HepG2 (cell line): ENCODE measurements at regions not wholly inside any gene's neighbourhood (a gene's known extent, or its start where the extent isn't known, plus 50 kb on each side); places are given as distances from the start of the nearest gene placed in this dataset.

ENCODE experiments used
- ATAC-seq: fragments of 200-7000 bp; cut with Tn5 transposase; 3 replicates; pipeline ENCODE4 v1.9.1; 2020; ENCODE audit warnings: mild to moderate bottlenecking, moderate library complexity
- BruUV-seq: library from RNA; stranded (reverse); fragments of 400-500 nt; replicated peaks from 2 replicates; lab custom pipeline; 2021; lab: Mats Ljungman, UMichigan
- CTCF ChIA-PET: fragments of 300-600 bp; formaldehyde crosslinking; extraction: SDS; loops from one replicate; lab custom pipeline; 2021; ENCODE audit warnings: low total read pairs, inconsistent platforms, low intra/inter-chr PET ratio; lab: Yijun Ruan, JAX
- POLR2A ChIA-PET: fragments of 350-600 bp; sonication (Branson Sonifier 250); formaldehyde crosslinking; loops from one replicate; lab custom pipeline; 2020; ENCODE audit warnings: antibody characterized with exemption, inconsistent platforms; lab: Yijun Ruan, JAX
- DNase-seq: peaks from one replicate; pipeline ENCODE4 v3.0.0-alpha.2; 2015; ENCODE audit warnings: low spot score
- FAIRE-seq: peaks from 3 replicates; lab custom pipeline; 2011; peaks lifted over from hg19 to GRCh38; lab: Jason Lieb, UNC
- H2AFZ ChIP-seq: one replicate; pipeline ENCODE4 v1.6.1; 2011; ENCODE audit warnings: low read length, inconsistent platforms
- H3K27ac ChIP-seq: fragments of 300-600 bp; 3 replicates; pipeline ENCODE4 v1.8.0; 2011; ENCODE audit warnings: mixed run types, mild to moderate bottlenecking, mixed read lengths, low read length, inconsistent platforms; ENCODE audit not compliant: insufficient read depth; ENCODE audit errors: extremely low read length
- H3K27me3 ChIP-seq, 2 experiments: fragments of 200-600 bp in 1 of 2; 2 replicates in 1 of 2; 3 replicates in 1 of 2; pipeline versions ENCODE4 v1.6.0 to v1.8.0; 2011; ENCODE audit warnings: low read length in 2 of 2, mild to moderate bottlenecking in 2 of 2, moderate library complexity in 2 of 2, inconsistent platforms in 1 of 2; ENCODE audit not compliant: insufficient read depth in 2 of 2, control insufficient read depth in 1 of 2
- H3K36me3 ChIP-seq, 2 experiments: fragments of 200-600 bp in 1 of 2; replicated peaks in 1 of 2; 2 replicates in 1 of 2; 3 replicates in 1 of 2; pipeline versions ENCODE4 v1.5.1 to v1.8.0; 2011; ENCODE audit warnings: low read length in 2 of 2, inconsistent platforms in 1 of 2; ENCODE audit not compliant: insufficient read depth in 2 of 2, control insufficient read depth in 1 of 2
- H3K4me1 ChIP-seq: 2 replicates; pipeline ENCODE4 v1.5.1; 2012; ENCODE audit warnings: low read length, inconsistent platforms; ENCODE audit not compliant: insufficient read depth
- H3K4me2 ChIP-seq: 2 replicates; pipeline ENCODE4 v1.6.0; 2011; ENCODE audit warnings: low read depth, low read length, inconsistent platforms
- H3K4me3 ChIP-seq, 3 experiments: fragments of 200-600 bp in 1 of 3; sonication (generic), shearing (Covaris generic) in 1 of 3; replicated peaks in 1 of 3; 2 replicates each; pipeline ENCODE4 v1.5.1; 2011 to 2016; ENCODE audit warnings: low read length in 3 of 3, inconsistent platforms in 2 of 3, low read depth in 2 of 3, mild to moderate bottlenecking in 2 of 3, control low read depth in 1 of 3, mixed read lengths in 1 of 3; ENCODE audit not compliant: insufficient read depth in 1 of 3
- H3K79me2 ChIP-seq: one replicate; pipeline ENCODE4 v1.6.1; 2011; ENCODE audit warnings: low read length, inconsistent platforms; ENCODE audit not compliant: insufficient read depth
- H3K9ac ChIP-seq: 2 replicates; pipeline ENCODE4 v1.6.0; 2011; ENCODE audit warnings: mild to moderate bottlenecking, low read depth, low read length, inconsistent platforms; ENCODE audit not compliant: insufficient read depth
- H3K9me3 ChIP-seq: 2 replicates; pipeline ENCODE4 v1.5.1; 2012; ENCODE audit warnings: mild to moderate bottlenecking, low read length
- H4K20me1 ChIP-seq: 2 replicates; pipeline ENCODE4 v1.6.0; 2011; ENCODE audit warnings: inconsistent platforms, mild to moderate bottlenecking, low read length, moderate library complexity; ENCODE audit not compliant: insufficient read depth
- ADNP ChIP-seq: sonication (generic); formaldehyde crosslinking; IDR thresholded peaks from 2 replicates; pipeline ENCODE4 v1.4.0; 2020; ENCODE audit warnings: missing genetic modification reagents
- ARID2 ChIP-seq: sonication (generic); formaldehyde crosslinking; IDR thresholded peaks from 2 replicates; pipeline ENCODE4 v1.8.1; 2022; ENCODE audit warnings: mild to moderate bottlenecking, missing genetic modification reagents, borderline replicate concordance
- ATF7 ChIP-seq, 2 experiments: fragments of 450-650 bp in 1 of 2; sonication (generic) in 1 of 2; formaldehyde crosslinking in 1 of 2; IDR thresholded peaks; 2 replicates each; pipeline versions ENCODE4 v1.4.0 to v1.6.1; 2016 to 2020; ENCODE audit warnings: antibody characterized with exemption in 1 of 2, mild to moderate bottlenecking in 1 of 2, missing genetic modification reagents in 1 of 2
- DPF2 ChIP-seq: sonication (generic); formaldehyde crosslinking; IDR thresholded peaks from 2 replicates; pipeline ENCODE4 v1.4.0; 2020; ENCODE audit warnings: mild to moderate bottlenecking, low read depth, missing genetic modification reagents, borderline replicate concordance
- FOSL2 ChIP-seq: sonication (generic); formaldehyde crosslinking; IDR thresholded peaks from 2 replicates; pipeline ENCODE4 v1.4.0; 2020; ENCODE audit warnings: missing genetic modification reagents
- GTF3A ChIP-seq: sonication (generic); formaldehyde crosslinking; conservative IDR thresholded peaks from 2 replicates; pipeline ENCODE4 v1.4.0; 2020; ENCODE audit warnings: mild to moderate bottlenecking, missing genetic modification reagents
- HOXA3 ChIP-seq: sonication (generic); formaldehyde crosslinking; IDR thresholded peaks from 2 replicates; pipeline ENCODE4 v1.5.0; 2020; ENCODE audit warnings: missing genetic modification reagents
- MYNN ChIP-seq: sonication (generic); formaldehyde crosslinking; IDR thresholded peaks from 2 replicates; pipeline ENCODE4 v1.4.0; 2020; ENCODE audit warnings: mild to moderate bottlenecking, low read depth, missing genetic modification reagents
- NFE2L1 ChIP-seq: sonication (generic); formaldehyde crosslinking; IDR thresholded peaks from 2 replicates; pipeline ENCODE4 v1.4.0; 2020; ENCODE audit warnings: missing genetic modification reagents, mild to moderate bottlenecking, borderline replicate concordance
- NR3C1 ChIP-seq: sonication (generic); formaldehyde crosslinking; IDR thresholded peaks from 2 replicates; pipeline ENCODE4 v1.4.0; 2020; ENCODE audit warnings: missing genetic modification reagents
- PPARG ChIP-seq: conservative IDR thresholded peaks from 2 replicates; pipeline ENCODE4 v1.6.1; 2016; ENCODE audit warnings: missing biosample characterization, missing genetic modification reagents
- RFX1 ChIP-seq: fragments of 450-650 bp; IDR thresholded peaks from 2 replicates; pipeline ENCODE4 v1.6.1; 2017
- SAFB2 ChIP-seq: sonication (generic); formaldehyde crosslinking; IDR thresholded peaks from 2 replicates; pipeline ENCODE4 v1.5.1; 2020; ENCODE audit warnings: missing genetic modification reagents, low read depth, mild to moderate bottlenecking, borderline replicate concordance
- SPEN ChIP-seq: sonication (generic); formaldehyde crosslinking; IDR thresholded peaks from 2 replicates; pipeline ENCODE4 v1.5.1; 2020; ENCODE audit warnings: low read depth, mild to moderate bottlenecking, missing genetic modification reagents
- ZBTB43 ChIP-seq: sonication (generic); formaldehyde crosslinking; conservative IDR thresholded peaks from 2 replicates; pipeline ENCODE4 v1.4.0; 2020; ENCODE audit warnings: missing genetic modification reagents
- ZKSCAN5 ChIP-seq: sonication (generic); formaldehyde crosslinking; IDR thresholded peaks from 2 replicates; pipeline ENCODE4 v1.5.1; 2020; ENCODE audit warnings: mild to moderate bottlenecking, missing genetic modification reagents
- ZNF225 ChIP-seq: sonication (generic); formaldehyde crosslinking; IDR thresholded peaks from 2 replicates; pipeline ENCODE4 v1.4.0; 2020; ENCODE audit warnings: mild to moderate bottlenecking, missing genetic modification reagents
- ZNF256 ChIP-seq: sonication (generic); formaldehyde crosslinking; conservative IDR thresholded peaks from 2 replicates; pipeline ENCODE4 v1.4.0; 2020; ENCODE audit warnings: missing genetic modification reagents
- ZNF280D ChIP-seq: sonication (generic); formaldehyde crosslinking; IDR thresholded peaks from 2 replicates; pipeline ENCODE4 v1.5.1; 2020; ENCODE audit warnings: mild to moderate bottlenecking, missing genetic modification reagents
- ZNF660 ChIP-seq: sonication (generic); formaldehyde crosslinking; IDR thresholded peaks from 2 replicates; pipeline ENCODE4 v1.5.1; 2020; ENCODE audit warnings: mild to moderate bottlenecking, low read depth, missing genetic modification reagents, borderline replicate concordance
- ZSCAN21 ChIP-seq: sonication (generic); formaldehyde crosslinking; IDR thresholded peaks from 2 replicates; pipeline ENCODE4 v1.8.0; 2022; ENCODE audit warnings: mild to moderate bottlenecking, missing genetic modification reagents, moderate library complexity, borderline replicate concordance
- WGBS: methylation state at CpG from one replicate; pipeline ENCODE4 v1.1.6; 2017; ENCODE audit warnings: low lambda C conversion rate; 5-methylcytosine and 5-hydroxymethylcytosine counted together
- in situ Hi-C: cut with HindIII; loops from 2 replicates; pipeline ENCODE4 v1.10.0; 2017; ENCODE audit warnings: low pct_unique_long_range_greater_than_20kb; ENCODE audit not compliant: extremely low pct_ligation_motif_present
- intact Hi-C: fragments of 100-400 bp; cut with micrococcal nuclease; formaldehyde crosslinking; loops from one replicate; pipeline ENCODE4 v1.10.0; 2022; ENCODE audit not compliant: unreplicated experiment

DNA sequence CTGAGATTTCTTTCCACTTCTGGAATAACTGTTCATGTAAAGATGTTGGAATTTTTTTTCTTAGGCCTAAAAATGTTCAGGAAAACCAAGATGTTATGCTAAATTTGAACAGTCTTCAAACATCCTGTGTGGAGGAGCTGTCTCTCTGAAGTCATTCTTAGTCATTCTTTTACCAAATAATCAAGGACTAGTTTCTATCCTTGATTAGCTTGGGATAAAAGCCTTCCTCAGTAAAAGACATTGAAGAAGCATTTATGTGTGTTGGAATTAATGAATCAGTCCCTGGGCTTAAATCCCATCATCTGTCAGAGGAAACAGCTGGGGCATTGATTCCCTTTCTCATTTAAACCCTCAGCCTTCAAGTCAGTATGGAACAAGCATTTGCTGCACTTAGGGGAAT lies 300.1 kb upstream of the NXPH2 start (continued):
- no peak for TF ChIP-seq SPEN
- no peak for TF ChIP-seq ZSCAN21 (CRISPR knock-in tag)
- no peak for TF ChIP-seq MYNN (CRISPR knock-in tag)

DNA sequence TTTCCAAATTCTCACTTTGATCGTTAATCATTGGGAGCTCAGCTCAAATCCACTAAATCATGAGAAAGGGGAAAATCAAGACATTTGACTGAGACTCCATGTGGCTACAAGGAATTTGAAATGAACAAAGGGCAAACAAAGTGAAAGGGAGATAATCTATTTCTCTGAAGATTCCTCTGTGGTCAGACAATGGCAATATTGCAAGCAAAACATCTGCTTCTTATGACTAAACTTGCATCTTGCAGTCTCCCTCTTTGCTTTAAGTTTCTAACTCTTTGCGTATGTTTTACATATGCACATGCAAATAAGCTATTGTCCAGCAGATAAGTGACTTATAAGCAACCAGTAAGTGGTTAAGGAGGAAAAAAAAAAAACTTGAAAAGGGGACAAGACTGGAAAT lies 299.1 kb upstream of the NXPH2 start:
- in situ Hi-C loops (no loop called here), intact Hi-C loops (no loop called here)
- H3K9me3 ChIP-seq, result no peaks in the 10 kb centered on the region
- TF ChIP-seq ZNF280D (CRISPR knock-in tag) (no peak), ZNF660 (CRISPR knock-in tag) (no peak), FOSL2 (CRISPR knock-in tag) (no peak), ZNF256 (CRISPR knock-in tag) (no peak), ZBTB43 (CRISPR knock-in tag) (no peak), PPARG (CRISPR knock-in tag) (no peak), SAFB2 (CRISPR knock-in tag) (no peak), ARID2 (no peak), ADNP (CRISPR knock-in tag) (no peak), DPF2 (CRISPR knock-in tag) (no peak), HOXA3 (CRISPR knock-in tag) (no peak), RFX1 (no peak), NFE2L1 (CRISPR knock-in tag) (no peak), NR3C1 (CRISPR knock-in tag) (no peak), GTF3A (CRISPR knock-in tag) (no peak), ZNF225 (no peak), ATF7 (IDR thresholded peaks at IDR 0.05) (no peak), ATF7 (CRISPR knock-in tag; IDR thresholded peaks at IDR 0.05) (no peak), ZKSCAN5 (CRISPR knock-in tag) (no peak)
- no peak overlapping the region for H3K27ac ChIP-seq
- H3K79me2 ChIP-seq, result no peaks in the 10 kb centered on the region
- ATAC-seq, result no peak
- H3K27me3 ChIP-seq, result no peaks in the 10 kb centered on the region
- no TSS peak for BruUV-seq
- no peak overlapping the region for H2AFZ ChIP-seq
- FAIRE-seq, result no peak
- WGBS, result 19% methylated on average over 2 of the region's 2 CpGs
- CTCF ChIA-PET, result no interaction called here
- no peaks in the 10 kb centered on the region for H3K4me1 ChIP-seq
- no peak overlapping the region for H3K4me2 ChIP-seq
- DNase-seq, result no peak
- no peak overlapping the region for H3K4me3 ChIP-seq
- H3K9ac ChIP-seq, result no peak overlapping the region
- H4K20me1 ChIP-seq, result no peaks in the 10 kb centered on the region
- H3K36me3 ChIP-seq, result no peaks in the 10 kb centered on the region
- POLR2A ChIA-PET, result no interaction called here
